Activated CD4-positive, alpha-beta T cell treated with anti-CD3 and anti-CD28 coated beads, Interleukin-2, amount 10 ng/mL, durations not matched to agents 24 days and 14 days (primary cell): ENCODE measurements at regions not wholly inside any gene's neighbourhood (a gene's known extent, or its start where the extent isn't known, plus 50 kb on each side); places are given as distances from the start of the nearest gene placed in this dataset.

Source experiments
- DNase-seq: peaks from one replicate; pipeline ENCODE4 v3.0.0; 2022
- H3K27ac Mint-ChIP-seq: one replicate; pipeline ENCODE4 v1.8.0; 2022; ENCODE audit warnings: mild to moderate bottlenecking, mixed read lengths
- H3K27me3 Mint-ChIP-seq: one replicate; pipeline ENCODE4 v1.8.0; 2022; ENCODE audit warnings: mixed read lengths
- H3K36me3 Mint-ChIP-seq: one replicate; pipeline ENCODE4 v1.8.0; 2022; ENCODE audit warnings: low read depth, mild to moderate bottlenecking, mixed read lengths
- H3K4me1 Mint-ChIP-seq: one replicate; pipeline ENCODE4 v1.8.0; 2021; ENCODE audit warnings: mixed read lengths
- H3K4me3 Mint-ChIP-seq: one replicate; pipeline ENCODE4 v1.8.0; 2022; ENCODE audit warnings: mild to moderate bottlenecking, moderate library complexity, mixed read lengths
- H3K9me3 Mint-ChIP-seq: one replicate; pipeline ENCODE4 v1.8.0; 2021; ENCODE audit warnings: mixed read lengths
- intact Hi-C: fragments of 100-400 bp; cut with micrococcal nuclease; formaldehyde crosslinking; loops from one replicate; pipeline ENCODE4 v1.15.1; 2023

DNA sequence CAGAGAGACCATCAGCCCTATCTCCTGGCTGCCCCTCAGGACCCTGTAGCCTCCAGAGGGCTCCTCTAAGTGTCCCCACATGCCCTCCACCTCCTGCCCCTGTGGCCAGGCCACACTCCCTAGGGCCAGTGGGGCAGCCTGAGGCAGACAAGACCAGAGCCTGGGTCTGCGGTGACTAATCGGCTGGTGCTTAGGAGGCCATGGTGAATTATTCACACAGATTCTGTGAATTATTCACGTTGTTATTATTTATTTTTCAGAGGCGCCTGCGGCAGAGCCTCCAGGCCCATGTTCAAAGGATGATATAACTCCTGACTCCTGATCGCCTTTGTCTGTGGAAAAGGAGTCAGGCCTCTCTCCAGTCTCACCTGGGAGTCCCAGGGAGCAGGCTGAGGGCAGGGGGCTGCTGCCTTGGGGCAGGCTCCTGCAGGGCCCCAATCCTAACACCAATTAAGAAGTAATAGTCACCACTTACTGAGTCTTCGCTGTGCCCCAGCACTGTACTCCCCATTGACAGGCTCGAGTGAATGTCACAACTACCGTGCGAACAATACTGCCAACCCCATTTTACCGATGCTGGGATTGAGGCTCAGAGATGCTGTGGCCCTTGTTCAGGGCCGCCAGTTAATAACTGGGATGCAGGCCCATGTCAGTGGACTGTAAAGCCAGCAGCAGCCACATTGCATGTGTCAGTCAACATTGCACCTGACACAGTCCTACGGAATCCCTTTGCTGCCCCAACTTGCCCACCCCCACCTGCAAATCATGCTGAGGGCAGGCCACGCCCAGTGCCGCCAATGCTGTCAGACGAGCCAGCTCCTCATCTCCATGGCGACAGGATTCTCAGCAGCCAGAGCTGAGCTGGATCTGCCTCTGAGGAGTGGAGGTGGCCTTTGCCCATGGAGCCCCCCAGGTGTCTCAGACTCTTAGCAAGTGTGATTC, 94.9 kb downstream of the PCDH1 start:
- H3K27ac Mint-ChIP-seq, result no peak overlapping the region
- peaks cover 5% of the 10 kb centered on the region for H3K4me1 Mint-ChIP-seq
- intact Hi-C loops, result no loop called here
- no peak for DNase-seq
- H3K36me3 Mint-ChIP-seq, result no peaks in the 10 kb centered on the region
- H3K4me3 Mint-ChIP-seq, result no peak overlapping the region
- peaks cover 11% of the 10 kb centered on the region for H3K27me3 Mint-ChIP-seq
- H3K9me3 Mint-ChIP-seq, result no peaks in the 10 kb centered on the region

DNA sequence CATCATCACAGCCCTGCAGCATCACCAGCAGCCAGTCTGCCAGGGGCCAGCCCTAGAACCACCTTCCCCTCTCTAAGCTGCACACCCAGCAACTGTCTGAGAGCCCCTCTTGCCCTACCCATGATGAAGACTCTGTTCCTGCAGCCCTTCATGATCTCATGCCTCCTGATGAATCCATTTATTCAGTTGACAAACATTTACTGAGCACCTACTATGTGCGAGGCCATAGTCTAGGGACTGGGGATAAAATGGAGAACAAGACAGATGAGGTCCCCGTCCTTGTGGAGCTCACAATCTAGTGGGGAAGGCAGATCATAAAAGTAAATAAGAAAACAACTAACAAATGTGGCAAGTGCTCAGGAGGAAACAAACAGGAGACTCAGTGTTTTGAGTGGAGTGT, 96.3 kb downstream of the PCDH1 start:
- Mint-ChIP-seq H3K4me1 (peaks cover 5% of the 10 kb centered on the region), H3K27ac (no peak overlapping the region), H3K27me3 (peaks cover 3% of the 10 kb centered on the region), H3K36me3 (no peaks in the 10 kb centered on the region), H3K9me3 (no peaks in the 10 kb centered on the region), H3K4me3 (no peak overlapping the region)
- DNase-seq, result no peak
- intact Hi-C loops, result no loop called here

DNA sequence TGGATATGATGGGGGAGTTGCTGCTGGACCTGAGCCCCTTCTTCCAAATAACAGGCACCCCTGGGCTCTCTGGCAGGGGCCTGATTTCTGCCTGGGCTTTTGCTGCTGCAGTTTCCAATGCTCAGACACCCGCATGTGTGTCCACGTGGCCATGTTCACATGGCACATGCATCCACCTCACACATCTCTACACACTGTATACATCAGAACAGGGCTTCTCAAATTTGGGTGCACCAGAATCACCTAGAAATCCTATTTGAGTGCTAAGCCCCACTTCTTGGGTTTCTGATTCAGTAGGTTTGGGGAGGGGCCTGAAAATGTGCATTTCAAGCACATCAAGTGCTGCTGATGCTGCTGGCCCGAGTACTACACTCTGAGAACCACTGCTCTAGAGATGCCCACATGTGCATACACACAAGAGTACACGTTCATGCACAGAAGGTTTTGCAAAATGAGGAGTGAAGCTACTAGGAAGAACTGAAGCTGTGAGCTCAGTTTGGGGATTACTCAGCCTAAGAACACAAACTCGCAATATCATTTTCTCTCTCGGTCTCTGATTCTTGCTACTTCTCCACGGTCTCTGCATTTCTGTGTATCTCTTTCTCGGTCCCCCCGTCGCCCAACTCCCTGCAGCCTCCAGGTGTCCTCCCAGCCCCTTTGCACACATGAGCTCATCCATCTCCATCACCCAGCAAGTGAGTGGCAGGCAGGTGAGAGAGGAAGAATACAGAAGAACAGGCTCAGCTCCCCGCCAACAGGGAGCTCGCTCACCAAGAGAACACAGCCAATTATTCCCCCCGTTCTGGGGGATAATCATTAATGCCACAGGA, 97.0 kb downstream of the PCDH1 start:
- H3K27me3 Mint-ChIP-seq, result peaks cover 3% of the 10 kb centered on the region
- H3K9me3 Mint-ChIP-seq, result no peaks in the 10 kb centered on the region
- H3K4me1 Mint-ChIP-seq, result peaks cover 5% of the 10 kb centered on the region
- intact Hi-C loops, result no loop called here
- H3K36me3 Mint-ChIP-seq, result no peaks in the 10 kb centered on the region
- no peak overlapping the region for H3K27ac Mint-ChIP-seq
- no peak overlapping the region for H3K4me3 Mint-ChIP-seq
- no peak for DNase-seq

DNA sequence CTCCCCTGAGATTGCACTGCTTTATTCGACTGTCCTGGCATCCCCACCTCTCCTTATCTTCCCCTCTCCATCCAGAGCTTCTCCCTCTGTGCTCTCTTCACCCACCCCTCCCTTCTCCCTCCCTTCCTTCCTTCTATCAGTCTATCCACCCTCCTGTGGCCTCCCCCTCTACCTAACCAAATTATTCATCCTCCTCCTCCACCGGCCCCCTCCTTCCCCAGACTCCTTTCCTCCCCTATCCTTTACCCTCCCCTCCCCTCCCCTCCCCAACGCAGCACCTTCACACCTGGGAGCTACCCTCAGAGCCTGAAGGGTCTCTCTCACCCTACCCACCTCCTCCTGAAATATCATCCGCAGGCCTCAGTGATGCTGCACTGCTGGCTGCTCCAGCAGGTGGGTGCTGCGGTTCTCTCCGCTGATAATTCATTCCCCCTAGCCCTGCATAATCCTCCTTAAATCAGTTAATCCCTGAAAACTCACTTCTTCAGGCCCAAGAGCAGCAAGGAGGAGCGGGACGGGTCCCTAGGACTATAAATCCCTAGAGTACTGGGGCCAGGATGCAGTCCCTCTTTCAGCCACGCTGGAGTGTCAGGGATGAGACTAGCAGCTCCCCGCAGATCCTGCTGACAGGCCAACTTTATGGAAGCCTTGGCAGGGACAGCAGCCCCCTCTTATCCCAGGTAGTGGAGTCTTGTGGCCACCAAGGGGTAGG, 97.8 kb downstream of the PCDH1 start:
- Mint-ChIP-seq H3K4me1 (peaks cover 5% of the 10 kb centered on the region), H3K27ac (no peak overlapping the region), H3K4me3 (no peak overlapping the region), H3K27me3 (peaks cover 3% of the 10 kb centered on the region), H3K36me3 (no peaks in the 10 kb centered on the region), H3K9me3 (no peaks in the 10 kb centered on the region)
- DNase-seq, result no peak
- intact Hi-C loops, result no loop called here

DNA sequence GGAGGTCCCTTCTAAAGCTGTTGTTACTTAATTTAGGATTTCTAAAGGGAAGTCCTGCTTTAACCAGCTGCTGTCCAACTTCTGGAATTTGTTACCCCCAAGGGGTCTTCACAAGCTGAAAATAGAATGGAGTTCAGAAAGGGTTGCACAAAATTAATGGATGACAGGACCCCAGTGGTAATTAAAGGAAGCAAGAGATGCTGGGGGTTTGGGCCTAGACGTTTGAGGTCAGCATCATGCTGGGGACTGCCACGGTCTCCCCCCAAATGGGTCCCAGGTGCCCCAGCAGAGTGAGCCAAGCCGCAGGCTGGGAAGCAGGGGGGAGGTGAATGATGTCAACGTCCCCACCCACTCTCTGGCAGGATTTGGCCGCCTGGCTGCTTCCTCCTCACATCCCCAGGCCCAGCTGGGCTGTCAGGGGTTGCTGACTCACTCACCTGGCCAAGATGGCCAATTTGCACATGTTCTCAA, 97.5 kb upstream of the ARAP3 start:
- no peaks in the 10 kb centered on the region for H3K36me3 Mint-ChIP-seq
- no peaks in the 10 kb centered on the region for H3K9me3 Mint-ChIP-seq
- peaks cover 5% of the 10 kb centered on the region for H3K27me3 Mint-ChIP-seq
- intact Hi-C loops, result no loop called here
- H3K4me3 Mint-ChIP-seq, result no peak overlapping the region
- peaks cover 5% of the 10 kb centered on the region for H3K4me1 Mint-ChIP-seq
- no peak for DNase-seq
- H3K27ac Mint-ChIP-seq, result no peak overlapping the region

DNA sequence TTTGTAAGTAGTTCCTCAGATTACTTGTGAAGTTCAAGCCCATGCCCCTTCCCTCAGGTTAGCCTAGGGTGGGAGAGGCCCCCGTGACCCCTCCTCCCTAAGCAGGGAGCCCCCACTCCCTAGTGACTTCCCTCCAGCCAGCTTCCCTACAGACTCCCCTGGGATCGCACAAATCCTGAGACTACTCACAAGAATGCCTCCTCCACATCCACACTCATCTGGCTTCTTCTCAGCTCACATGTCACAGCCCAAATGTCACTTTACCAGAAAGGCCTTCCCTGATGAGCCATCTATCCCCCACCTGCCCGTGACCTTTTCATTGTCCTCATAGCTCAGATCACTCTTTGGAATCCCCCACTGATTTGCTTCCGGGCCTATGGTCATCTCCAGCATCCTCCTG, 96.7 kb upstream of the ARAP3 start:
- intact Hi-C loops, result no loop called here
- peaks cover 5% of the 10 kb centered on the region for H3K27me3 Mint-ChIP-seq
- DNase-seq, result no peak
- H3K4me3 Mint-ChIP-seq, result no peak overlapping the region
- H3K9me3 Mint-ChIP-seq, result no peaks in the 10 kb centered on the region
- peaks cover 5% of the 10 kb centered on the region for H3K4me1 Mint-ChIP-seq
- no peak overlapping the region for H3K27ac Mint-ChIP-seq
- H3K36me3 Mint-ChIP-seq, result no peaks in the 10 kb centered on the region

DNA sequence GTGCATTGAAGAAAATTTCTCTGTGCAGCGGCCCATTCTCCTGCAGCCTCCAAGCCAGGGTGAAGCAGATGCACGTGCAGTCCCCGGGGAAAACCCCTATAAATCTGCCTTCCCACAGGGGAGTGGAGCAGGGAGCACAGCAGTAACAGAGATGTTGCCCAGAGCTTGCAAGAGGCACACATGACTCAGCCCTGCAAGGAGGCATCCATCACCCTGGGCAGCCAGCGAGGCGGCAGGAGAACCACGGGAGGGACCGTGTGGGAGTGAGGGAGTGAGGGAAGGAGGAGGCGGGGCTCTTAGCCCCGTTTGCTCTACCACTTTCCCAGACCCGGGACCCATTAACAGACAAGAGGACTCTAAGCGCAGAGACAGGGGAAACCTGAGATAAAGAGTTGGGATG, 96.2 kb upstream of the ARAP3 start:
- no peak overlapping the region for H3K27ac Mint-ChIP-seq
- no peak for DNase-seq
- H3K27me3 Mint-ChIP-seq, result peaks cover 5% of the 10 kb centered on the region
- intact Hi-C loops, result no loop called here
- peaks cover 5% of the 10 kb centered on the region for H3K4me1 Mint-ChIP-seq
- H3K4me3 Mint-ChIP-seq, result no peak overlapping the region
- H3K9me3 Mint-ChIP-seq, result no peaks in the 10 kb centered on the region
- H3K36me3 Mint-ChIP-seq, result no peaks in the 10 kb centered on the region

DNA sequence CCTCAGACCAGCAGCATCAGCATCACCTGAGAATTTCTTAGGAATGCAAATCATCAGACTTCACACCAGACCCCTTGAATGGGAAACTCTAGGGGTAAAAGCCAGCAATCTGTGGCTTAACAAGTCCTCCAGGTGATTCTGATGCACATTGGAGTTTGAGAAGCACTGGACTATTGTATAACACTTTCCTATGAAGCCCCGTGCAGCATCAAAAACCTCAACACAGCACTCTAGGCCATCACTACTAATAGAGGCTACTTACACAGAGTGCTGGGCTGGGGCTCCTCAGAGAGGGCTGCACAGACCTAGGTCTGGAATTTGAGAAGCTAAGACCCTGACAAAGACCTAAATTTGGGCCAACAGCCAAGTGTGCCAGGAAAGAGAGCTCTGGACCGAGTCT, 95.7 kb upstream of the ARAP3 start:
- H3K9me3 Mint-ChIP-seq, result no peaks in the 10 kb centered on the region
- peaks cover 5% of the 10 kb centered on the region for H3K4me1 Mint-ChIP-seq
- no peak overlapping the region for H3K27ac Mint-ChIP-seq
- no peaks in the 10 kb centered on the region for H3K36me3 Mint-ChIP-seq
- no peak for DNase-seq
- intact Hi-C loops, result no loop called here
- H3K4me3 Mint-ChIP-seq, result no peak overlapping the region
- H3K27me3 Mint-ChIP-seq, result peaks cover 5% of the 10 kb centered on the region

DNA sequence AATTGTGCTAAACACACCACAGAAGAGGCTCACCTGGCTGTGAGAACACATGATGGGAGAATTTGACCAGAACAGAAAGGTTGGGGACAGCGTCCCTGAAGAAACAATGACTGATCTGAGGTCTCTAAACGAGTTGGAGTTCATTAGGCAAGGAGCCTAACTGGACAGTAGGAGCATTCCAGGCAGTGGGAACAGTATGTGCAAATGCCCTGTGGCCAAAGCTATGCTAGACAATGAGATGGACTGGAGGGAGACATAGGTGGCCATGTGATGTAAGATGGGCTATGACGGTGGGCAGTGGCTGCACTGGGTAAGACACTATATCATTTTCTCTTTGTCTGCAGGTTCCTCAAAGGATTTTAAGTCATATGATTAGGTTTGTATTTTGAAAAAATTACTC, 95.1 kb upstream of the ARAP3 start:
- no peak overlapping the region for H3K4me3 Mint-ChIP-seq
- H3K27ac Mint-ChIP-seq, result no peak overlapping the region
- H3K4me1 Mint-ChIP-seq, result peaks cover 5% of the 10 kb centered on the region
- H3K9me3 Mint-ChIP-seq, result no peaks in the 10 kb centered on the region
- H3K27me3 Mint-ChIP-seq, result peaks cover 5% of the 10 kb centered on the region
- no peak for DNase-seq
- no peaks in the 10 kb centered on the region for H3K36me3 Mint-ChIP-seq
- intact Hi-C loops, result no loop called here

DNA sequence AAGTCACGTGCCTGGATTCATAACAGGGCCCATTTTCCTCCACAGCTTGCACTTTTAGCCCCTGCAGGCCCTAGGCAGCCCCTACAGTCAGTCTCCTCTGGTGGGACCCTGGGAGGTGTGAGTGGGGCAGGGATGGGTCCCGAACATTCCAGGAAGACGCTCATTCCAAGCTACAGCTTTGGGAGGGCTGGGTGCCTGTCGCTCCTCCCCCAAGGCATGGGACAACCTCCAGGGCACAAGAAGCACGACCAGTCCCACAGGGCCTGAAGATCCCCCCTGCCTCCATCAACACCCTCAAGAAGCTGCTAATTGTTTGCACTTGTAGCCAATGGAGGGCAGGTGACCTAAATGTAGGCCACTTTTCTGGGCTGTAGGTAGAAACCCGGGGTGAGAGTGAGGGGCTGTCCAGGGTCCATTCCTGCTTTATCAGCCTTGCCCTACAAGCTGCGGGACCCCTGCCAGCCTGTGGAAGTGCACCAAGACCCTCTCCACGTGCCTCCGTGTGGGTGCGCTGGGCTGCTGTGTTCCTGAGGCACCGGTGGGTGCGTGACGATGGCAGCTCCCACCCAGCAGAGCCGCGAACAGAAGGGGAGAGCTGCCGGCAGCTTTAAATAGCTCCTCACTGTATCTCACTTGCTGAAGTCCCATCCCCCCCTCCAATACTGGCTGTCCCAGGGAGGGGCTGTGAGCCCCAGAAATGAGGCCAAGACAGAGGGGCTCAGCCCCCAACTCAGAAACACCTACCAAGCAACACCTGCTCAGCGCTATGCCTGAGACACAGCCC, 91.9 kb upstream of the ARAP3 start:
- H3K27ac Mint-ChIP-seq, result no peak overlapping the region

DNA sequence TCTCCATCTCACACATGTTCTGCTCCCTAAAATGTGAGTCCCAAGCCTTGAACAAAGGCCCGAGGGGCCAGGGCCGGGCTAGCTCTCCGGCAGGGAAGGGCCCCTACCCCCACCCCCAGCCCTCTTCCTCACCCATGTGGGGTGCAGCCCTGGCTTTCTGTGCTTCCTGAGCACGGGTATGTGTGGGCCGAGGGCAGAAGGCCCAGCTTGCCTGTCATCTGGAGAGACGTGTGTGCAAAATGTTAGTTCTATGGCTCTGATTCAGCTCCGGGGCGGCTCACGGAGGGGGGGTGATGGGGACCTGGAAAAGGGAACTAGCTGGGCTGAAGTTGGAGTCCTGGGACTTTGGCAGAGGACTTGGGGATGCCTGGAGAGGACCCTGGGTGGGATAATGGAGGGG, 90.3 kb upstream of the ARAP3 start:
- no peak overlapping the region for H3K4me3 Mint-ChIP-seq
- no peak overlapping the region for H3K27ac Mint-ChIP-seq
- H3K4me1 Mint-ChIP-seq, result no peaks in the 10 kb centered on the region
- intact Hi-C loops, result no loop called here
- DNase-seq, result no peak
- H3K9me3 Mint-ChIP-seq, result no peaks in the 10 kb centered on the region
- H3K36me3 Mint-ChIP-seq, result no peaks in the 10 kb centered on the region
- H3K27me3 Mint-ChIP-seq, result peaks cover 4% of the 10 kb centered on the region

More for the DNA sequence above, 91.9 kb upstream of the ARAP3 start:
- no peak overlapping the region for H3K4me3 Mint-ChIP-seq
- intact Hi-C loops, result no loop called here
- peaks cover 4% of the 10 kb centered on the region for H3K27me3 Mint-ChIP-seq
- H3K4me1 Mint-ChIP-seq, result peaks cover 2% of the 10 kb centered on the region
- no peak for DNase-seq
- no peaks in the 10 kb centered on the region for H3K9me3 Mint-ChIP-seq
- H3K36me3 Mint-ChIP-seq, result no peaks in the 10 kb centered on the region

DNA sequence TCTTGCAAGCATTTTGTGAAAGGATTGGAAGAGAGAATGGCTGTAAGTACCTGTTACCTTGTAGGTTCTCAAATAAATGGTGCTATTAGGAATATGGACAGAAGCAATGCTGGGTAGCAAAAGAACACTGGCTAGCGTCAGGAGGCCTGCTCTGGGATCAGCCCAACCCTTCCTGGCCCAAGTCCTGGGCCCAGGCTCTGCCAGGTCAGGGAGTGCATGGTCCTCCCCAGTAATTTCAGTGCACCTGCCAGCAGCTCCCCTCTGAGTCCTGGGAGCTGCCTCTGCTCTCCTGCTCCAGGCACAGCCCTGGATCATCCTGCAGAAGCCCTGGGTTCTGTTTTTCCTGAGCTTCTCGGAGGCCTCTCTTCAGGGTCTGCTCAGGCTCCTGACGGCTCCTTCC, 89.5 kb upstream of the ARAP3 start:
- DNase-seq, result no peak
- no peaks in the 10 kb centered on the region for H3K36me3 Mint-ChIP-seq
- H3K9me3 Mint-ChIP-seq, result no peaks in the 10 kb centered on the region
- H3K4me3 Mint-ChIP-seq, result no peak overlapping the region
- no peak overlapping the region for H3K27ac Mint-ChIP-seq
- intact Hi-C loops, result no loop called here
- no peaks in the 10 kb centered on the region for H3K4me1 Mint-ChIP-seq
- peaks cover 4% of the 10 kb centered on the region for H3K27me3 Mint-ChIP-seq

DNA sequence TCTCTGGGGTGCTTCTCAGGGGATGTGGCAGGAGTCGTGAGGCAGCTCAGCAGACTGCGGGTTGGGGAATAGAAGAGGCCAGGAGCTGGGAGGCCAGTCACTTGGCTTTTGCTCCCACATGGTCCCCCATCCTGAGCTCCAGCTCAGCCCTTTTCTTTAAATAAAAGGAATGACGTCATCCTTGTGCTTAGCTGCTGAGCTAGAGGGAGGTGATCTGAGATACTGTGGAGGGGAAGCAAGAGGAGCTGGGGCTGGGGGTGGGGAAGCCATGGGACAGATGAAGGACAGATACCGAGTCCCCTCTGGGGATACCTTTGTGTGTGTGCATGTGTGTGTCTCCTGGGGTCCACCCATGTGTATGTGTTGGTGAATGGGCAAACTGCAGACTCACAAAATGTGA, 89.0 kb upstream of the ARAP3 start:
- peaks cover 4% of the 10 kb centered on the region for H3K27me3 Mint-ChIP-seq
- no peak overlapping the region for H3K27ac Mint-ChIP-seq
- no peak overlapping the region for H3K4me3 Mint-ChIP-seq
- no peaks in the 10 kb centered on the region for H3K4me1 Mint-ChIP-seq
- no peak for DNase-seq
- no peaks in the 10 kb centered on the region for H3K9me3 Mint-ChIP-seq
- intact Hi-C loops, result no loop called here
- no peaks in the 10 kb centered on the region for H3K36me3 Mint-ChIP-seq
